Kidney (tissue), 13 donors: ENCODE measurements at regions not wholly inside any gene's neighbourhood (a gene's known extent, or its start where the extent isn't known, plus 50 kb on each side); places are given as distances from the start of the nearest gene placed in this dataset.

Source experiments
- DNase-seq, 5 donors: peaks; one replicate each; pipeline ENCODE4 v3.0.0-alpha.2; 2013 to 2020
- FAIRE-seq: peaks from 2 replicates; lab custom pipeline; 2012; peaks lifted over from hg19 to GRCh38; lab: Jason Lieb, UNC
- H3K27ac ChIP-seq, 2 donors: one replicate each; pipeline ENCODE4 v1.7.0; 2013; ENCODE audit warnings: low read depth in 2 of 2, low read length in 2 of 2, inconsistent platforms in 1 of 2
- H3K27me3 ChIP-seq: one replicate; pipeline ENCODE4 v1.7.1; 2013; ENCODE audit warnings: low read length, inconsistent platforms; ENCODE audit not compliant: control insufficient read depth, insufficient read depth
- H3K36me3 ChIP-seq, 3 donors: one replicate each; pipeline versions ENCODE4 v1.7.0 to v1.7.1; 2013; ENCODE audit warnings: low read length in 3 of 3, control low read depth in 1 of 3, inconsistent platforms in 1 of 3; ENCODE audit not compliant: insufficient read depth in 3 of 3, control insufficient read depth in 2 of 3
- H3K4me1 ChIP-seq, 3 donors: one replicate each; pipeline versions ENCODE4 v1.7.0 to v1.7.1; 2013; ENCODE audit warnings: low read length in 3 of 3, inconsistent platforms in 1 of 3, low read depth in 1 of 3; ENCODE audit not compliant: control insufficient read depth in 2 of 3, insufficient read depth in 2 of 3
- H3K4me3 ChIP-seq, 3 donors: one replicate each; pipeline versions ENCODE4 v1.7.0 to v1.8.1; 2013; ENCODE audit warnings: low read length in 3 of 3, control low read depth in 1 of 3, inconsistent platforms in 1 of 3
- H3K9ac ChIP-seq, 3 donors: one replicate each; pipeline versions ENCODE4 v1.7.0 to v1.7.1; 2013; ENCODE audit warnings: low read length in 3 of 3, control low read depth in 1 of 3, inconsistent platforms in 1 of 3
- H3K9me3 ChIP-seq, 3 donors: one replicate each; pipeline versions ENCODE4 v1.7.0 to v1.7.1; 2013; ENCODE audit warnings: low read length in 3 of 3, control low read depth in 1 of 3, inconsistent platforms in 1 of 3; ENCODE audit not compliant: control insufficient read depth in 2 of 3, insufficient read depth in 1 of 3
- intact Hi-C: fragments of 100-400 bp; cut with DNase I; formaldehyde crosslinking; loops from one replicate; pipeline ENCODE4 v1.11.1; 2022
- TF ChIP-seq, protein P1 (sequence below): IDR thresholded peaks from 3 replicates; pipeline ENCODE4 v1.5.1; 2012; ENCODE audit warnings: mild to moderate bottlenecking, moderate library complexity, borderline replicate concordance; ENCODE audit not compliant: insufficient read depth; ENCODE audit errors: extremely low read depth
- donor health status: control.
- donor health status: control.
- donor health status: control.
- donor health status: control.
- donor health status: control.
- donor health status: DM: yes; HTN: yes; CAD: no.
- donor health status: Normal renal cell carcinoma (clear cell type).

DNA sequence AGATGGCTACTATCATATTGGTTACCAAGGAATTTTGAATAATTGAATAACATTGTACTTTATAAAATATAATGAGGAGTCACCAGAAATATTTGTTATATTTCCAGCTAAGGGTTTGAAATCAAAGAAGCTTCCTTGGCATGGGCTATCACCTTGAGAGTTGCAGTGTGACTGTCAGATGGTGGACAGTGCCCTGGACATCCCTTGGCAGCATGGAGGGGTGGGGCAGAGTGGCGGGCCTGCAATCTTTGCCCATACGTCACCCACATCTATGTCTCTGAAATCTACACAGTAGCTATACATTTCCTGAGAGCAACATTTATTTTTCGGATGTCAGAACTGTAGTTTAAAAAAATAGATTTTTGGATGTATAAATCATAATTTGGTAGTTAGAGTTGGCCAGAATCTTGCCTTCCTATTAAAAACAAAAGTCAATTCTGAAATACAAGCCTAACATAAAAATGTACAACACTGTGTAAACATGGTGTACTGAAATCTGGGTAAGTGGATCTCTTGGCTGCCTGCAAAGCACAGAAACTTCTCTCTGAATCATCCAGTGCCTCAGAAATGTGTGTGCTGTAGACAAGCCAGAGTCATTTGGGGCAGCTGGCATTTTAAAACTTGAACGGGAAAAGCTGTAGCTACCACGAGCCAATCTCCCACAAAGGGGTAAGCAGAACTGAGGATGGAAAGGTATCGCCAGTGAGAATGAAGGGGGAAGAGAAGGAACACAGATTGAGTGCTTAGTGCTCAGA is 124.2 kb upstream of the ARHGAP28 start:
- Histone ChIP-seq H3K9ac (no peak overlapping the region), H3K27me3 (no peaks in the 10 kb centered on the region), H3K4me1 (peaks cover 0 to 3% (median 0%) of the 10 kb centered on the region in 3 donors), H3K27ac (no peak overlapping the region), H3K4me3 (no peak overlapping the region), H3K9me3 (no peaks in the 10 kb centered on the region), H3K36me3 (no peaks in the 10 kb centered on the region)
- DNase-seq (no peak), FAIRE-seq (no peak)
- intact Hi-C loops: no loop called here
- TF ChIP-seq, protein P1, sequence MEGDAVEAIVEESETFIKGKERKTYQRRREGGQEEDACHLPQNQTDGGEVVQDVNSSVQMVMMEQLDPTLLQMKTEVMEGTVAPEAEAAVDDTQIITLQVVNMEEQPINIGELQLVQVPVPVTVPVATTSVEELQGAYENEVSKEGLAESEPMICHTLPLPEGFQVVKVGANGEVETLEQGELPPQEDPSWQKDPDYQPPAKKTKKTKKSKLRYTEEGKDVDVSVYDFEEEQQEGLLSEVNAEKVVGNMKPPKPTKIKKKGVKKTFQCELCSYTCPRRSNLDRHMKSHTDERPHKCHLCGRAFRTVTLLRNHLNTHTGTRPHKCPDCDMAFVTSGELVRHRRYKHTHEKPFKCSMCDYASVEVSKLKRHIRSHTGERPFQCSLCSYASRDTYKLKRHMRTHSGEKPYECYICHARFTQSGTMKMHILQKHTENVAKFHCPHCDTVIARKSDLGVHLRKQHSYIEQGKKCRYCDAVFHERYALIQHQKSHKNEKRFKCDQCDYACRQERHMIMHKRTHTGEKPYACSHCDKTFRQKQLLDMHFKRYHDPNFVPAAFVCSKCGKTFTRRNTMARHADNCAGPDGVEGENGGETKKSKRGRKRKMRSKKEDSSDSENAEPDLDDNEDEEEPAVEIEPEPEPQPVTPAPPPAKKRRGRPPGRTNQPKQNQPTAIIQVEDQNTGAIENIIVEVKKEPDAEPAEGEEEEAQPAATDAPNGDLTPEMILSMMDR: no peak

DNA sequence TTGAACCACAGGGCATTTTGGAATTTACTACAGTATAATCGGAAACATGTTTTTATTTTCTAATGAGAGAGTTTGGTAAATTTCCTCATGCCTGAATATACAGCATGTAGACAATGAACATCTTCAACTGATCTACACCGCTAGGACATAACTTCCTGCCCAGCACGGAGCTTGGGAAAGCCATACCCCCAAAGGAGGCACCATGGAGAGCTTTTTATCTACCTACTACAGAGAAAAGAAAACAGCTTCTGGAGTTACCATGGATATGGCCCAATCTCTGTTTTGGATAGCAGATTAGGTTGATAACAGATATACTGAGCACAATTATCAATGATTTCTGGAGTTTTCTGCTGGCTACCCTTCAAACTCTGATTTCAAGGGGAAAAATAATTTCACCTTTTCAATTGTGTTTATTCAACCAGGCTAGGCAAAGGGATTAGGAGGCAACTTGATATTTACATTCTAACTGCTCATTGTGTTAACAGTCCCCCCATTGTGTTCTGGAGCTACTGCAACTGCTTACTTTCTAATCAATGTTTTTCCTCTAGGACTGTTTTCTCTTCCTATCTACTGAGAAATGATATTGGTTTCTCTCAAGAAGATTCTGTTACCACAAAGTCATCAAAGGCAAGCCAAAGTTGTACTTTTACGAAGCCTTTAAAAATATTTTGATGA is 123.0 kb upstream of the ARHGAP28 start:
- no peak for FAIRE-seq
- H3K4me1 ChIP-seq: peaks cover 0 to 3% (median 0%) of the 10 kb centered on the region in 3 donors
- DNase-seq: no peak
- no peak overlapping the region for H3K4me3 ChIP-seq
- H3K9me3 ChIP-seq: no peaks in the 10 kb centered on the region
- no peaks in the 10 kb centered on the region for H3K36me3 ChIP-seq
- no peak overlapping the region for H3K9ac ChIP-seq
- H3K27me3 ChIP-seq: no peaks in the 10 kb centered on the region
- intact Hi-C loops: no loop called here
- TF ChIP-seq, protein P1: no peak
- H3K27ac ChIP-seq: no peak overlapping the region

DNA sequence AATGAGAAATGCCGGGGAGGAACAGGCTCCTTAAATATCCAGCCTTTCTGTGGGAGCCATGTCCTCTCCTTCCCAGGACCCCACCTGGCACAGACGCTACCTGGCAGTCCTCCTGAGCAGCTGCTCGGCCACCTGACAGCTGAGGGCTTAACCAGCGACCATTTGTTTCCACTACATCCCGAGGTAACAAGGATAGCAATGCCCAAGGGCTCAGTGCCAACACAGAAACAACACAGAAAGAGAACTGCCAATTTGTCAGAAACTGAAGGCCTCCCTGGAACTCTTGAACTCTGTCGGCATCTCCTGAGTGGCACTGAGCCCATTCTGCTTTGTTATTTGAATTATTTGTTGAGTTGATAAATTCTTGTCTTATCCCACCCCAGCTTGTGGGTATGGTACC is 122.2 kb upstream of the ARHGAP28 start:
- no peaks in the 10 kb centered on the region for H3K9me3 ChIP-seq
- TF ChIP-seq, protein P1: no peak
- intact Hi-C loops: no loop called here
- no peaks in the 10 kb centered on the region for H3K27me3 ChIP-seq
- FAIRE-seq: no peak
- peaks cover 0 to 3% (median 0%) of the 10 kb centered on the region in 3 donors for H3K4me1 ChIP-seq
- no peaks in the 10 kb centered on the region for H3K36me3 ChIP-seq
- H3K27ac ChIP-seq: no peak overlapping the region
- no peak overlapping the region for H3K9ac ChIP-seq
- no peak for DNase-seq
- no peak overlapping the region for H3K4me3 ChIP-seq
